SK-N-SH treated with all-trans-retinoic acid at 6 μM for 48 hours (cell line): ENCODE measurements at regions not wholly inside any gene's neighbourhood (a gene's known extent, or its start where the extent isn't known, plus 50 kb on each side); places are given as distances from the start of the nearest gene placed in this dataset.

Experiments
- ESRRG ChIP-seq: fragments of 250-450 bp; sonication (Bioruptor Pico); IDR thresholded peaks from 2 replicates; pipeline ENCODE4 v1.6.1; 2021; ENCODE audit warnings: mild to moderate bottlenecking
- ISL1 ChIP-seq: fragments of 250-450 bp; sonication (Bioruptor Pico); IDR thresholded peaks from 2 replicates; pipeline ENCODE4 v2.1.2; 2022; ENCODE audit warnings: mild to moderate bottlenecking, moderate library complexity
- PATZ1 ChIP-seq: fragments of 250-450 bp; sonication (Bioruptor Pico); IDR thresholded peaks from 2 replicates; pipeline ENCODE4 v1.8.0; 2020; ENCODE audit warnings: mild to moderate bottlenecking, moderate library complexity, borderline replicate concordance
- PPARA ChIP-seq: fragments of 250-450 bp; sonication (Bioruptor Pico); IDR thresholded peaks from 2 replicates; pipeline ENCODE4 v1.5.0; 2020; ENCODE audit warnings: mild to moderate bottlenecking, borderline replicate concordance
- RARB ChIP-seq: fragments of 250-450 bp; sonication (Bioruptor Pico); IDR thresholded peaks from 2 replicates; pipeline ENCODE4 v1.8.0; 2021; ENCODE audit warnings: mild to moderate bottlenecking, moderate library complexity
- TSHZ2 ChIP-seq: fragments of 250-450 bp; sonication (Bioruptor Pico); IDR thresholded peaks from 2 replicates; pipeline ENCODE4 v1.5.0; 2020; ENCODE audit warnings: mild to moderate bottlenecking, moderate library complexity
- ZC3H10 ChIP-seq: fragments of 250-450 bp; sonication (Bioruptor Pico); IDR thresholded peaks from 2 replicates; pipeline ENCODE4 v1.5.1; 2021; ENCODE audit warnings: mild to moderate bottlenecking, moderate library complexity
- ZFP3 ChIP-seq: fragments of 250-450 bp; sonication (Bioruptor Pico); IDR thresholded peaks from 2 replicates; pipeline ENCODE4 v1.5.0; 2020; ENCODE audit warnings: mild to moderate bottlenecking, moderate library complexity

DNA sequence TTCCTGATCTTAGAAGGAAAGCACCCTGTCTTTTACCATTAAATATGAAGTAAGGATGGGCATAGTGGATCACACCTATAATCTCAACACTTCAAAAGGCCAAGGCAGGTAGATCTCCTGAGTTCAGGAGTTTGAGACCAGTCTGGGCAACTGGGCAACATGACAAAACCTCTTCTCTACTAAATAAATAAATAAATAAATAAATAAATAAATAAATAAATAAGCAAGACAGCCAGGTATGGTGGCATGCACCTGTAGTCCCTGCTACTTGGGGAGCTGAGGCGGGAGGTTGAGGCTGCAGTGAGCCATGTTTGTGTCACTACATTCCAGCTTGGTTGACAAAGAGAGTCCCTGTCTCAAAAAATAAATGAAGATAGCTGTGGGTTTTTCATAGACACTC is 313.1 kb downstream of the RPS24 start:
- no peak for TF ChIP-seq RARB (CRISPR knock-in tag)
- no peak for TF ChIP-seq PATZ1 (CRISPR knock-in tag)
- no peak for TF ChIP-seq ESRRG (CRISPR knock-in tag)
- no peak for TF ChIP-seq ISL1 (CRISPR knock-in tag)
- no peak for TF ChIP-seq ZFP3 (CRISPR knock-in tag)
- no peak for TF ChIP-seq TSHZ2
- TF ChIP-seq ZC3H10 (CRISPR knock-in tag): no peak
- no peak for TF ChIP-seq PPARA (CRISPR knock-in tag)
